KMS-11 (cell line): ENCODE measurements at regions not wholly inside any gene's neighbourhood (a gene's known extent, or its start where the extent isn't known, plus 50 kb on each side); places are given as distances from the start of the nearest gene placed in this dataset.

ENCODE experiments used
- H2AFZ ChIP-seq: fragments of 200-600 bp; sonication (generic); 2 replicates; pipeline ENCODE4 v1.6.1; 2016; ENCODE audit warnings: antibody characterized with exemption, mixed run types, low read depth
- H3K27ac ChIP-seq: fragments of 200-600 bp; sonication (generic); 2 replicates; pipeline ENCODE4 v1.6.1; 2016; ENCODE audit warnings: mild to moderate bottlenecking, mixed run types
- H3K27me3 ChIP-seq: fragments of 200-600 bp; sonication (generic); 2 replicates; pipeline ENCODE4 v1.6.1; 2017; ENCODE audit warnings: mild to moderate bottlenecking, low read depth, mixed run types, moderate library complexity; ENCODE audit not compliant: insufficient read depth
- H3K36me3 ChIP-seq: fragments of 200-600 bp; sonication (generic); 2 replicates; pipeline ENCODE4 v1.6.1; 2017; ENCODE audit warnings: mild to moderate bottlenecking, mixed run types; ENCODE audit not compliant: insufficient read depth
- H3K4me1 ChIP-seq: fragments of 200-600 bp; sonication (generic); 2 replicates; pipeline ENCODE4 v1.6.1; 2016; ENCODE audit warnings: mild to moderate bottlenecking, low read depth, mixed run types; ENCODE audit not compliant: poor library complexity, severe bottlenecking
- H3K4me2 ChIP-seq: fragments of 200-600 bp; sonication (generic); 2 replicates; pipeline ENCODE4 v1.7.0; 2016; ENCODE audit warnings: mild to moderate bottlenecking, mixed run types
- H3K4me3 ChIP-seq: fragments of 200-600 bp; sonication (generic); IDR thresholded peaks from 2 replicates; pipeline ENCODE4 v1.6.1; 2017; ENCODE audit warnings: low read depth, low read length, mixed read lengths; ENCODE audit not compliant: insufficient read depth
- H3K79me2 ChIP-seq: fragments of 200-600 bp; sonication (generic); 2 replicates; pipeline ENCODE4 v1.6.1; 2016; ENCODE audit warnings: low read depth, mixed run types; ENCODE audit not compliant: insufficient read depth
- H3K9ac ChIP-seq: fragments of 200-600 bp; sonication (generic); 2 replicates; pipeline ENCODE4 v1.6.1; 2016; ENCODE audit warnings: mild to moderate bottlenecking, mixed run types
- H4K20me1 ChIP-seq: fragments of 200-600 bp; sonication (generic); 2 replicates; pipeline ENCODE4 v1.6.1; 2016; ENCODE audit warnings: mild to moderate bottlenecking, mixed run types; ENCODE audit not compliant: insufficient read depth
- CTCF ChIP-seq: fragments of 200-600 bp; sonication (generic); conservative IDR thresholded peaks from 2 replicates; pipeline ENCODE4 v1.6.1; 2017; ENCODE audit warnings: low read depth, mild to moderate bottlenecking, antibody characterized with exemption, low read length, moderate library complexity, mixed read lengths

- TF ChIP-seq CTCF = no peak
- Histone ChIP-seq H3K4me2 (no peak overlapping the region), H3K27ac (no peak overlapping the region), H3K79me2 (no peaks in the 10 kb centered on the region), H4K20me1 (no peaks in the 10 kb centered on the region), H3K4me3 (no peak overlapping the region), H3K4me1 (no peaks in the 10 kb centered on the region), H3K36me3 (no peaks in the 10 kb centered on the region), H2AFZ (no peak overlapping the region), H3K27me3 (no peaks in the 10 kb centered on the region), H3K9ac (no peak overlapping the region)
Observed at GRCh38 chr3:193971966-193972365, 164.0 kb upstream of the HES1 start.

- H3K36me3 ChIP-seq = no peaks in the 10 kb centered on the region
- TF ChIP-seq CTCF = no peak
- H3K9ac ChIP-seq = no peak overlapping the region
- H4K20me1 ChIP-seq = no peaks in the 10 kb centered on the region
- H2AFZ ChIP-seq = no peak overlapping the region
- no peaks in the 10 kb centered on the region for H3K79me2 ChIP-seq
- no peak overlapping the region for H3K27ac ChIP-seq
- no peaks in the 10 kb centered on the region for H3K4me1 ChIP-seq
- H3K27me3 ChIP-seq = no peaks in the 10 kb centered on the region
- H3K4me3 ChIP-seq = no peak overlapping the region
- no peak overlapping the region for H3K4me2 ChIP-seq
Observed at GRCh38 chr3:193972832-193973231, 163.1 kb upstream of the HES1 start.

- no peaks in the 10 kb centered on the region for H3K27me3 ChIP-seq
- H3K4me3 ChIP-seq = no peak overlapping the region
- no peaks in the 10 kb centered on the region for H3K4me1 ChIP-seq
- no peak overlapping the region for H3K4me2 ChIP-seq
- H3K36me3 ChIP-seq = no peaks in the 10 kb centered on the region
- no peak for TF ChIP-seq CTCF
- no peaks in the 10 kb centered on the region for H3K79me2 ChIP-seq
- no peak overlapping the region for H2AFZ ChIP-seq
- H3K27ac ChIP-seq = no peak overlapping the region
- H3K9ac ChIP-seq = no peak overlapping the region
- no peaks in the 10 kb centered on the region for H4K20me1 ChIP-seq
Observed at GRCh38 chr3:193974191-193974652, 161.7 kb upstream of the HES1 start.

- Histone ChIP-seq H2AFZ (no peak overlapping the region), H3K27me3 (no peaks in the 10 kb centered on the region), H3K36me3 (no peaks in the 10 kb centered on the region), H3K79me2 (no peaks in the 10 kb centered on the region), H3K27ac (no peak overlapping the region), H4K20me1 (no peaks in the 10 kb centered on the region), H3K4me3 (no peak overlapping the region), H3K9ac (no peak overlapping the region), H3K4me2 (no peak overlapping the region), H3K4me1 (no peaks in the 10 kb centered on the region)
- TF ChIP-seq CTCF = no peak
Observed at GRCh38 chr3:193974671-193975535, 161.0 kb upstream of the HES1 start.
